ENCODE measurements at regions not wholly inside any gene's neighbourhood (a gene's known extent, or its start where the extent isn't known, plus 50 kb on each side); places are given as distances from the start of the nearest gene placed in this dataset.

GRCh38 chr7:156237614-156238013 lies 403.0 kb upstream of the RNF32 start:
- TF ChIP-seq CTCF (IDR thresholded peaks at IDR 0.05) (no peak), EP300 (IDR thresholded peaks at IDR 0.05) (no peak), POLR2A (IDR thresholded peaks at IDR 0.05) (no peak)

Data from upper lobe of left lung (tissue), 4 donors.